Activated naive CD8-positive, alpha-beta T cell treated with anti-CD3 and anti-CD28 coated beads, Interleukin-2, amount 10 ng/mL, durations not matched to agents 7 days and 5 days (primary cell): ENCODE measurements at regions not wholly inside any gene's neighbourhood (a gene's known extent, or its start where the extent isn't known, plus 50 kb on each side); places are given as distances from the start of the nearest gene placed in this dataset.

ENCODE experiments used
- ATAC-seq: fragments of 150-1000 bp; cut with Tn5 transposase; one replicate; pipeline ENCODE4 v1.10.0; 2021; ENCODE audit warnings: low read depth, moderate library complexity
- POLR2A ChIA-PET: fragments of 350-600 bp; sonication (Branson Sonifier 250); formaldehyde crosslinking; loops from one replicate; lab custom pipeline; 2021; ENCODE audit warnings: antibody characterized with exemption; lab: Charles Lee
- DNase-seq: peaks from one replicate; pipeline ENCODE4 v3.0.0; 2021
- H3K27ac Mint-ChIP-seq: one replicate; pipeline ENCODE4 v1.8.0; 2022; ENCODE audit warnings: mild to moderate bottlenecking, mixed read lengths
- H3K27me3 Mint-ChIP-seq: one replicate; pipeline ENCODE4 v1.8.0; 2022; ENCODE audit warnings: mild to moderate bottlenecking, moderate library complexity, mixed read lengths
- H3K36me3 Mint-ChIP-seq: one replicate; pipeline ENCODE4 v1.8.0; 2021; ENCODE audit warnings: mild to moderate bottlenecking, mixed read lengths
- H3K4me1 Mint-ChIP-seq: one replicate; pipeline ENCODE4 v1.8.0; 2021; ENCODE audit warnings: mixed read lengths
- H3K4me3 Mint-ChIP-seq: one replicate; pipeline ENCODE4 v1.8.0; 2022; ENCODE audit warnings: mild to moderate bottlenecking, moderate library complexity, mixed read lengths
- H3K9me3 Mint-ChIP-seq: one replicate; pipeline ENCODE4 v1.8.0; 2021; ENCODE audit warnings: mixed read lengths

- POLR2A ChIA-PET, result no interaction called here
- no peak overlapping the region for H3K4me3 Mint-ChIP-seq
- H3K27ac Mint-ChIP-seq, result no peak overlapping the region
- H3K9me3 Mint-ChIP-seq, result peaks cover 2% of the 10 kb centered on the region
- ATAC-seq, result no peak
- no peaks in the 10 kb centered on the region for H3K4me1 Mint-ChIP-seq
- no peaks in the 10 kb centered on the region for H3K36me3 Mint-ChIP-seq
- H3K27me3 Mint-ChIP-seq, result no peaks in the 10 kb centered on the region
- DNase-seq, result no peak
These were observed 811.7 kb upstream of the GRAMD2B start for GRCh38 chr5:125611541-125611940.

DNA sequence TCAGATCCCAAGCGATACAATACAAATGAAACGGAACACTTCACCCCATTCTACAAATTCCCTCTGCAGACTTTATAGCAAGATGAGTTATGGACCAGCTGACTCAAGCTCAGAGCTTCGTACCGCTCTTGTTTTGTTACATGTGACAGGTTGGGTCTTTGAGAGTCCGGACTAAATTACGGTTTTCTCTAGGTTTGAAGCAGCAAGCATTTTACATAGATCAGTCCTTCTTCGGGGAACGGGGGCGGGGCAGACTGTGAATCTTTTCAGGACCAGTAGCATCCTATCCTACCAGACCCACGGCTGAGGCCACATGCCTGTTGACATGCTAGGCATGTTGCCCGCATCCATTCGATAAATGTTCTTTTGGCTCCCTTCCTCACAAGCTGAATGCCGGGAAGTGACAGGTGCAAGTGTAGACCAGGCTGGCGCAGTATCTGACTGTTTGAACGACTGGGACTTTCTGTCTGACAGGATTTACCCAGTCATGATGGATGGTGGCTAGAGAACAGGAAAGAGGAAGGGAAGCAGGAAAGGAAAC is 811.0 kb upstream of the GRAMD2B start:
- Mint-ChIP-seq H3K36me3 (no peaks in the 10 kb centered on the region), H3K27me3 (no peaks in the 10 kb centered on the region), H3K4me1 (no peaks in the 10 kb centered on the region), H3K27ac (no peak overlapping the region), H3K9me3 (peaks cover 2% of the 10 kb centered on the region), H3K4me3 (no peak overlapping the region)
- POLR2A ChIA-PET, result no interaction called here
- DNase-seq, result no peak
- ATAC-seq, result no peak

DNA sequence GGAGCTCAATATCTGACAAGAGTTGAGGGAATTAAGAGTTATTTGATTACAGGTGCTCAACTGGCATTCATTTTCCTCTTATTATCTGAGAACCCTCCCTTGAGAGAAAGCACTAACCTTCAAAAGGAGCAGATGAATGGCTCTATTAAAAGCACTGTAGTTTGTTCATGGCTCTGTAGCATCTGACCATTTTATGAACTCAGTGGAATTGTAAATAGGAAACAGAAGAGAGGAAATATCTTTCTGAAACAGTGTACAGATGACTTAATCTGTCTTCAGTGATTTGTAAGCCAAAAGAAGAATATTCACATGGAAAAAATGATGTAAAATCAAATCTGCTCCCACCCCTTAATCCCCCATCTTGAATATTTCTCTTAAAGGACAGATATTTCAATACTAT is 810.4 kb upstream of the GRAMD2B start:
- H3K36me3 Mint-ChIP-seq, result no peaks in the 10 kb centered on the region
- H3K27me3 Mint-ChIP-seq, result no peaks in the 10 kb centered on the region
- DNase-seq (no peak), ATAC-seq (no peak)
- H3K27ac Mint-ChIP-seq, result no peak overlapping the region
- peaks cover 2% of the 10 kb centered on the region for H3K9me3 Mint-ChIP-seq
- POLR2A ChIA-PET, result no interaction called here
- no peak overlapping the region for H3K4me3 Mint-ChIP-seq
- H3K4me1 Mint-ChIP-seq, result no peaks in the 10 kb centered on the region

GRCh38 chr5:125630237-125630636 is 793.0 kb upstream of the GRAMD2B start:
- Mint-ChIP-seq H3K27ac (no peak overlapping the region), H3K9me3 (peaks cover 1% of the 10 kb centered on the region), H3K36me3 (no peaks in the 10 kb centered on the region), H3K4me1 (no peaks in the 10 kb centered on the region), H3K27me3 (no peaks in the 10 kb centered on the region), H3K4me3 (no peak overlapping the region)
- POLR2A ChIA-PET, result no interaction called here
- no peak for DNase-seq
- ATAC-seq, result no peak

- Mint-ChIP-seq H3K4me3 (no peak overlapping the region), H3K27me3 (no peaks in the 10 kb centered on the region), H3K36me3 (no peaks in the 10 kb centered on the region), H3K27ac (no peak overlapping the region), H3K4me1 (no peaks in the 10 kb centered on the region), H3K9me3 (no peaks in the 10 kb centered on the region)
- ATAC-seq, result no peak
- POLR2A ChIA-PET, result no interaction called here
- no peak for DNase-seq
These were observed 789.7 kb upstream of the GRAMD2B start for GRCh38 chr5:125633523-125633922.

GRCh38 chr5:125634216-125634835 is 788.9 kb upstream of the GRAMD2B start:
- POLR2A ChIA-PET, result no interaction called here
- no peak overlapping the region for H3K27ac Mint-ChIP-seq
- H3K9me3 Mint-ChIP-seq, result no peaks in the 10 kb centered on the region

DNA sequence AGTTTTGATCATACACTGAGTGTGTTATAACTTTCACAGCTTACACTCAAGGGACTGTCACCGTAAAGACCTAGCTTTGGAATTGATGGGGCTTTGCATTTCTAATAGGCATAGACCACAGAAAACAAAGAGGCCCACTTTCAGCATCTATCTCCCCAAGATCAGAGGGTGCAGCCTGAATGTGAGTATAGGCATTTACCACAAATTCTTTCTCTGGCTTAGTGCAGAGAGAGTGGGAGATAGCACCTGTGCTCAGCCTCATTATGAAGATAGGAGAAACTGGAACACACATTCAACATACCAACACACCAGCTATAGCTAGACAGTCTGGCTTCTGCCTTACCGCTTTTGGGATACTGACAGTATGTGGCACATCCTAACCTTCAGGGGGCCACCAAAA is 783.4 kb upstream of the GRAMD2B start:
- H3K36me3 Mint-ChIP-seq, result no peaks in the 10 kb centered on the region
- peaks cover 4% of the 10 kb centered on the region for H3K9me3 Mint-ChIP-seq
- no peak for DNase-seq
- no peaks in the 10 kb centered on the region for H3K27me3 Mint-ChIP-seq
- H3K27ac Mint-ChIP-seq, result no peak overlapping the region
- H3K4me3 Mint-ChIP-seq, result no peak overlapping the region
- no peaks in the 10 kb centered on the region for H3K4me1 Mint-ChIP-seq
- POLR2A ChIA-PET, result no interaction called here
- ATAC-seq, result no peak

More at GRCh38 chr5:125634216-125634835, 788.9 kb upstream of the GRAMD2B start:
- H3K36me3 Mint-ChIP-seq, result no peaks in the 10 kb centered on the region
- H3K4me1 Mint-ChIP-seq, result no peaks in the 10 kb centered on the region
- H3K4me3 Mint-ChIP-seq, result no peak overlapping the region
- DNase-seq, result no peak
- no peaks in the 10 kb centered on the region for H3K27me3 Mint-ChIP-seq
- no peak for ATAC-seq

DNA sequence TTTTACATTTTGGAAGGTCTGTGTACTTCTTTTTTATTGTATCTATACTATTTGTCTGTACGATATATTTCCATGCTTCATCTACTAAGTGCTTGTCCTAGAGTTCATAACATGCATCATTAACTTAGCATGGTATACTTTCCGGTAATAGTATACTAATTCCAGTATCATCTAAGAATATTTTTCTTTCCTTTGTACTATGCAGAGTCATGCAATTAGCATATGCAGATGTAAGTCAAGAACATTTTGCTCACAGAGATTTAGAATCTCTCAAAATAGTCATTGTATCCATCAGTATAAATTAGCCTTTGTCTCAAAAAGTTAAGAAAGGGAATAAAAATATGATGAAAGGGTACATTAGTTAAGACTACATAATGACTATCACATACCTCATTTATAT is 770.4 kb upstream of the GRAMD2B start:
- POLR2A ChIA-PET, result no interaction called here
- DNase-seq (no peak), ATAC-seq (no peak)
- H3K4me3 Mint-ChIP-seq, result no peak overlapping the region
- H3K27me3 Mint-ChIP-seq, result no peaks in the 10 kb centered on the region
- H3K4me1 Mint-ChIP-seq, result no peaks in the 10 kb centered on the region
- H3K9me3 Mint-ChIP-seq, result no peaks in the 10 kb centered on the region
- no peaks in the 10 kb centered on the region for H3K36me3 Mint-ChIP-seq
- H3K27ac Mint-ChIP-seq, result no peak overlapping the region

- no peaks in the 10 kb centered on the region for H3K36me3 Mint-ChIP-seq
- H3K9me3 Mint-ChIP-seq, result no peaks in the 10 kb centered on the region
- DNase-seq (no peak), ATAC-seq (no peak)
- H3K27ac Mint-ChIP-seq, result no peak overlapping the region
- H3K27me3 Mint-ChIP-seq, result no peaks in the 10 kb centered on the region
- H3K4me1 Mint-ChIP-seq, result no peaks in the 10 kb centered on the region
- H3K4me3 Mint-ChIP-seq, result no peak overlapping the region
- POLR2A ChIA-PET, result no interaction called here
These were observed 768.8 kb upstream of the GRAMD2B start for GRCh38 chr5:125654392-125654791.

GRCh38 chr5:125655156-125655555 is 768.1 kb upstream of the GRAMD2B start:
- no peaks in the 10 kb centered on the region for H3K36me3 Mint-ChIP-seq
- POLR2A ChIA-PET, result no interaction called here
- H3K4me1 Mint-ChIP-seq, result no peaks in the 10 kb centered on the region
- H3K27me3 Mint-ChIP-seq, result no peaks in the 10 kb centered on the region
- H3K27ac Mint-ChIP-seq, result no peak overlapping the region
- H3K9me3 Mint-ChIP-seq, result no peaks in the 10 kb centered on the region
- ATAC-seq, result no peak
- H3K4me3 Mint-ChIP-seq, result no peak overlapping the region
- no peak for DNase-seq

GRCh38 chr5:125657936-125658335 is 765.3 kb upstream of the GRAMD2B start:
- Mint-ChIP-seq H3K9me3 (peaks cover 3% of the 10 kb centered on the region), H3K4me3 (no peak overlapping the region), H3K36me3 (no peaks in the 10 kb centered on the region), H3K4me1 (no peaks in the 10 kb centered on the region), H3K27me3 (no peaks in the 10 kb centered on the region), H3K27ac (no peak overlapping the region)
- POLR2A ChIA-PET, result no interaction called here
- no peak for DNase-seq
- ATAC-seq, result no peak

DNA sequence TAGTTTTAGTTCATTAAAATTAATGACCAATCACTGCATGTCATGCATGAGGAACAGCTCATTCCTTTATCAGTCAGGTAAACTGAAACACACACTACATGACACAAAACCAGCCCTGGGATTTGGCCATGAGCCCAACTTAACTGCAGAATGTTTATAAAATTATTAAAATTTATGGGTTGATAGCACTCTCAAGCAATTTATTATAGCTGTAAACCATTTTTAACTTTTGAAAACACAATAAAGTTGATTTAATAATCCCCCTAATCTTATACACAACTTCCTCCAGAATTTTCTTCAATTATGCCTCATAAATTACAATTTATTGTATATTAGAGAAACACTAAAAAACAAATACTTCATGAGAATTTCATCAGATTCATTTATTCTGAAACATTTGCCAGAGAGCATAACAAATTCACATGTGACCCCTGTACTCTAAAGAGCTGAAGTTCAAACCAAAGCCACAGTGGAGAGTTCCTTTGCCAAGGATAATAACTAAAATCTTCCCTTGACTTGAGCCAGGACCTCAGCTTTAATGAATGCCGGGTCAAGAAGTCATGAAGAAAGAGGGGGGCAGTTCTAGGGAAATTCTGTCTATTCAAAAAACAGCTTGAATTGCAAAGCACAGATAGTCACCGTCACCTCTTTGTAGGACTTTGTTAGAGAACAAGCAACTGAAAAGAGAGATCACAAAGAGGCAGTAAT is 763.7 kb upstream of the GRAMD2B start:
- no peak overlapping the region for H3K27ac Mint-ChIP-seq
- no peak for DNase-seq
- POLR2A ChIA-PET, result no interaction called here
- no peaks in the 10 kb centered on the region for H3K27me3 Mint-ChIP-seq
- no peak overlapping the region for H3K4me3 Mint-ChIP-seq
- peaks cover 5% of the 10 kb centered on the region for H3K9me3 Mint-ChIP-seq
- ATAC-seq, result no peak
- H3K36me3 Mint-ChIP-seq, result no peaks in the 10 kb centered on the region
- no peaks in the 10 kb centered on the region for H3K4me1 Mint-ChIP-seq

- Mint-ChIP-seq H3K4me1 (no peaks in the 10 kb centered on the region), H3K9me3 (peaks cover 5% of the 10 kb centered on the region), H3K27ac (no peak overlapping the region), H3K36me3 (no peaks in the 10 kb centered on the region), H3K27me3 (no peaks in the 10 kb centered on the region), H3K4me3 (no peak overlapping the region)
- ATAC-seq, result no peak
- no peak for DNase-seq
- POLR2A ChIA-PET, result no interaction called here
These were observed 762.8 kb upstream of the GRAMD2B start for GRCh38 chr5:125660231-125660895.

DNA sequence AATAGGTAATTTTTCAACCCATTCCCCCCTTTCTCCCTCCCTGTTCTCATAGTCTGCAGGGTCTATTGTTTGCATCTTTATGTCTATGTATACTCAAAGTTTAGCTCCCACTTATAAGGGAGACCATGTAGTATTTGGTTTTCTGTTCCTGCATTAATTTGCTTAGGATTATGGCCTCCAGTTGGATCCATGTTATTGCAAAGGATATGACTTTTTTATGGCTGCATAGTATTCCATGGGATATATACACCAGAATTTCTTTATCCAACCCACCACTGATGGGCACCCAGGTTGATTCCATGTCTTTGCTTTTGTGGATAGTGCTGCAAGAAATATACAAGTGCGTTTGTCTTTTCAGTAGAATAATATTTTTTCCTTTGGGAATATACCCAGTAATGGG is 761.6 kb upstream of the GRAMD2B start:
- POLR2A ChIA-PET, result no interaction called here
- Mint-ChIP-seq H3K4me3 (no peak overlapping the region), H3K9me3 (peaks cover 5% of the 10 kb centered on the region), H3K4me1 (no peaks in the 10 kb centered on the region), H3K36me3 (no peaks in the 10 kb centered on the region), H3K27me3 (no peaks in the 10 kb centered on the region), H3K27ac (no peak overlapping the region)
- ATAC-seq (no peak), DNase-seq (no peak)
